ENCODE measurements at regions not wholly inside any gene's neighbourhood (a gene's known extent, or its start where the extent isn't known, plus 50 kb on each side); places are given as distances from the start of the nearest gene placed in this dataset.

GRCh38 chr7:84277628-84278224 is 83.1 kb upstream of the SEMA3A start:
- FAIRE-seq = no peak

- no peak for FAIRE-seq
Measured at GRCh38 chr7:84274029-84274638, 79.5 kb upstream of the SEMA3A start.

- FAIRE-seq = no peak
Measured at GRCh38 chr7:84271543-84271942, 77.0 kb upstream of the SEMA3A start.

GRCh38 chr7:84264396-84264795 is 69.8 kb upstream of the SEMA3A start:
- FAIRE-seq = no peak

GRCh38 chr7:84263106-84263505 is 68.5 kb upstream of the SEMA3A start:
- FAIRE-seq = no peak

- FAIRE-seq = no peak
Measured at GRCh38 chr7:84261509-84261908, 66.9 kb upstream of the SEMA3A start.

- no peak for FAIRE-seq
Measured at GRCh38 chr7:84258628-84259027, 64.0 kb upstream of the SEMA3A start.

- no peak for FAIRE-seq
Measured at GRCh38 chr7:84256571-84256971, 62.0 kb upstream of the SEMA3A start.

- FAIRE-seq = no peak
Measured at GRCh38 chr7:84251277-84251781, 56.7 kb upstream of the SEMA3A start.

- no peak for FAIRE-seq
Measured at GRCh38 chr7:84250452-84250851, 55.9 kb upstream of the SEMA3A start.

GRCh38 chr7:84249656-84250055 is 55.1 kb upstream of the SEMA3A start:
- FAIRE-seq = no peak

GRCh38 chr7:84248843-84249242 is 54.3 kb upstream of the SEMA3A start:
- no peak for FAIRE-seq

GRCh38 chr7:84248267-84248666 is 53.7 kb upstream of the SEMA3A start:
- FAIRE-seq = no peak

- no peak for FAIRE-seq
Measured at GRCh38 chr7:84247591-84247990, 53.0 kb upstream of the SEMA3A start.

GRCh38 chr7:84245835-84246234 is 51.2 kb upstream of the SEMA3A start:
- FAIRE-seq = no peak
